22Rv1 (cell line): ENCODE measurements at regions not wholly inside any gene's neighbourhood (a gene's known extent, or its start where the extent isn't known, plus 50 kb on each side); places are given as distances from the start of the nearest gene placed in this dataset.

Source experiments
- ZFX ChIP-seq: fragments of 450-650 bp; IDR thresholded peaks from 2 replicates; pipeline ENCODE4 v1.6.1; 2017; ENCODE audit warnings: antibody characterized with exemption, borderline replicate concordance
- TF ChIP-seq, protein P1 (sequence below): fragments of 450-650 bp; IDR thresholded peaks from 2 replicates; pipeline ENCODE4 v1.5.1; 2017; ENCODE audit warnings: mild to moderate bottlenecking

DNA sequence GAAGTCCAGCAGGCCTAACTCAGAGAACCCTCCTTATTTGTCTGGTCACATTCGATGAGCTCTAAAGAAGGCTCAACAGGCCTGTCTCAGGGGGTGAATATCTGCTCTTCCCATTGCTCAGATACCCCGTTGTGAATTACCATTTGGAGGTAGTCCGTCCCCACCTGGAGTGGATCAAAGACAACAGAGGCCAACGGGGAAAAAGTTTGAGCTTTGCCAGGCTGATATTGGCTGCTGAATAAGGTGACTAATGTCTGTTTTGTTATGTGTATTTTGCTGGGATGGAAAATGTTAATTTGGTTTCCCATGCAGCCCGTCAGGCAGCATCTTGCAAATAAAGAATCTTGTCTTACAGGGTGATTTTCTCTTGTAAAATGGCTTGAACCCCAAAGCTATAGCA, 69.2 kb upstream of the EPS8L3 start:
- TF ChIP-seq, protein P1, sequence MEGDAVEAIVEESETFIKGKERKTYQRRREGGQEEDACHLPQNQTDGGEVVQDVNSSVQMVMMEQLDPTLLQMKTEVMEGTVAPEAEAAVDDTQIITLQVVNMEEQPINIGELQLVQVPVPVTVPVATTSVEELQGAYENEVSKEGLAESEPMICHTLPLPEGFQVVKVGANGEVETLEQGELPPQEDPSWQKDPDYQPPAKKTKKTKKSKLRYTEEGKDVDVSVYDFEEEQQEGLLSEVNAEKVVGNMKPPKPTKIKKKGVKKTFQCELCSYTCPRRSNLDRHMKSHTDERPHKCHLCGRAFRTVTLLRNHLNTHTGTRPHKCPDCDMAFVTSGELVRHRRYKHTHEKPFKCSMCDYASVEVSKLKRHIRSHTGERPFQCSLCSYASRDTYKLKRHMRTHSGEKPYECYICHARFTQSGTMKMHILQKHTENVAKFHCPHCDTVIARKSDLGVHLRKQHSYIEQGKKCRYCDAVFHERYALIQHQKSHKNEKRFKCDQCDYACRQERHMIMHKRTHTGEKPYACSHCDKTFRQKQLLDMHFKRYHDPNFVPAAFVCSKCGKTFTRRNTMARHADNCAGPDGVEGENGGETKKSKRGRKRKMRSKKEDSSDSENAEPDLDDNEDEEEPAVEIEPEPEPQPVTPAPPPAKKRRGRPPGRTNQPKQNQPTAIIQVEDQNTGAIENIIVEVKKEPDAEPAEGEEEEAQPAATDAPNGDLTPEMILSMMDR, result no peak
- no peak for TF ChIP-seq ZFX
